Head of caudate nucleus (tissue), 42 donors: ENCODE measurements at regions not wholly inside any gene's neighbourhood (a gene's known extent, or its start where the extent isn't known, plus 50 kb on each side); places are given as distances from the start of the nearest gene placed in this dataset.
"Not testable (repeated sequence)": the region's sequence is repeated elsewhere in the genome, so short reads cannot be mapped to it uniquely, and the experiment has no call there.

Source experiments
- DNase-seq, 42 donors: peaks; one replicate each; pipeline versions ENCODE4 v3.0.0 to v3.0.0-alpha.2; 2020 to 2021; ENCODE audit warnings: mixed read lengths in 7 of 42
- intact Hi-C: fragments of 100-400 bp; cut with DNase I; formaldehyde crosslinking; loops from one replicate; pipeline ENCODE4 v1.15.0; 2022

GRCh38 chr12:38384816-38385378 is 68.3 kb downstream of the ALG10B start:
- intact Hi-C loops, result no loop called here
- DNase-seq, result peak in 1 of 42 donors; percentile 30

- peak in 1 of 42 donors; percentile 36 for DNase-seq
- intact Hi-C loops, result no loop called here
These were observed 68.9 kb downstream of the ALG10B start for GRCh38 chr12:38385486-38385885.

GRCh38 chr12:38386205-38386985 is 69.8 kb downstream of the ALG10B start:
- intact Hi-C loops, result no loop called here
- DNase-seq, result no peak

GRCh38 chr12:38389614-38390013 is 73.0 kb downstream of the ALG10B start:
- intact Hi-C loops, result no loop called here
- DNase-seq, result no peak

- intact Hi-C loops, result no loop called here
- no peak for DNase-seq
These were observed 74.4 kb downstream of the ALG10B start for GRCh38 chr12:38391007-38391406.

GRCh38 chr12:38392554-38393144 is 76.1 kb downstream of the ALG10B start:
- intact Hi-C loops, result no loop called here
- no peak for DNase-seq

GRCh38 chr12:38399711-38400206 is 83.2 kb downstream of the ALG10B start:
- intact Hi-C loops, result no loop called here

GRCh38 chr12:38402811-38403210 is 86.2 kb downstream of the ALG10B start:
- intact Hi-C loops, result no loop called here
- DNase-seq, result no peak

More at GRCh38 chr12:38399711-38400206, 83.2 kb downstream of the ALG10B start:
- no peak for DNase-seq

GRCh38 chr12:38409511-38409910 is 92.9 kb downstream of the ALG10B start:
- intact Hi-C loops, result no loop called here
- DNase-seq, result no peak

- DNase-seq, result peak in 4 of 42 donors; percentile 1 to 20 (median 12)
These were observed 94.9 kb downstream of the ALG10B start for GRCh38 chr12:38411426-38411825.

GRCh38 chr12:38411946-38412345 is 95.4 kb downstream of the ALG10B start:
- DNase-seq, result no peak

More at GRCh38 chr12:38411426-38411825, 94.9 kb downstream of the ALG10B start:
- intact Hi-C loops, result no loop called here

GRCh38 chr12:38417101-38417500 is 100.5 kb downstream of the ALG10B start:
- intact Hi-C loops, result no loop called here
- no peak for DNase-seq

More at GRCh38 chr12:38411946-38412345, 95.4 kb downstream of the ALG10B start:
- intact Hi-C loops, result no loop called here

- intact Hi-C loops, result no loop called here
- DNase-seq, result no peak
These were observed 107.9 kb downstream of the ALG10B start for GRCh38 chr12:38424436-38424835.

- intact Hi-C loops, result no loop called here
- no peak for DNase-seq
These were observed 110.9 kb downstream of the ALG10B start for GRCh38 chr12:38427442-38427841.

GRCh38 chr12:38431921-38432320 is 115.3 kb downstream of the ALG10B start:
- intact Hi-C loops, result no loop called here
- no peak for DNase-seq

- intact Hi-C loops, DNase-seq: not testable (repeated sequence)
These were observed 125.3 kb downstream of the ALG10B start for GRCh38 chr12:38441871-38442281.

GRCh38 chr12:38445040-38445439 is 128.5 kb downstream of the ALG10B start:
- DNase-seq, result no peak
- intact Hi-C loops, result no loop called here

GRCh38 chr12:38448991-38449390 is 132.4 kb downstream of the ALG10B start:
- intact Hi-C loops, result no loop called here
- DNase-seq, result no peak

GRCh38 chr12:38456537-38457120 is 140.1 kb downstream of the ALG10B start:
- DNase-seq, result no peak
- intact Hi-C loops, result no loop called here

- no peak for DNase-seq
- intact Hi-C loops, result no loop called here
These were observed 148.4 kb downstream of the ALG10B start for GRCh38 chr12:38465020-38465419.
